Neural cell (in vitro differentiated cells): ENCODE measurements at regions not wholly inside any gene's neighbourhood (a gene's known extent, or its start where the extent isn't known, plus 50 kb on each side); places are given as distances from the start of the nearest gene placed in this dataset.

Source experiments
- H2AFZ ChIP-seq: fragments of 200-600, 300-800 bp; sonication (generic), shearing (Covaris generic); 2 replicates; pipeline ENCODE4 v1.6.0; 2014; ENCODE audit warnings: low read depth, mild to moderate bottlenecking, antibody characterized with exemption, low read length, moderate library complexity
- H3F3A ChIP-seq: fragments of 200-600 bp; shearing (Covaris generic); 2 replicates; pipeline ENCODE4 v1.6.1; 2016; ENCODE audit warnings: mild to moderate bottlenecking, moderate library complexity, mixed read lengths, antibody characterized with exemption, low read length; ENCODE audit not compliant: insufficient read depth, poor library complexity, severe bottlenecking
- H3K27ac ChIP-seq: fragments of 200-600, 300-800 bp; sonication (generic), shearing (Covaris generic); 2 replicates; pipeline ENCODE4 v1.5.1; 2014; ENCODE audit warnings: mild to moderate bottlenecking, low read length, moderate library complexity
- H3K27me3 ChIP-seq: fragments of 300-800, 200-600 bp; sonication (generic), shearing (Covaris generic); 2 replicates; pipeline ENCODE4 v1.6.0; 2014; ENCODE audit warnings: mild to moderate bottlenecking, low read depth, low read length, moderate library complexity; ENCODE audit not compliant: insufficient read depth
- H3K36me3 ChIP-seq: fragments of 300-800, 200-600 bp; sonication (generic), shearing (Covaris generic); 2 replicates; pipeline ENCODE4 v1.5.1; 2014; ENCODE audit warnings: mild to moderate bottlenecking, antibody characterized with exemption, low read length, moderate library complexity; ENCODE audit not compliant: insufficient read depth
- H3K4me2 ChIP-seq: fragments of 300-800, 200-600 bp; sonication (generic), shearing (Covaris generic); 2 replicates; pipeline ENCODE4 v1.6.0; 2014; ENCODE audit warnings: mild to moderate bottlenecking, low read length
- H3K4me3 ChIP-seq: fragments of 300-800, 200-600 bp; sonication (generic), shearing (Covaris generic); 2 replicates; pipeline ENCODE4 v1.5.1; 2014; ENCODE audit warnings: mild to moderate bottlenecking, low read length, moderate library complexity
- H3K79me2 ChIP-seq: fragments of 200-600 bp; shearing (Covaris generic); replicated peaks from 2 replicates; pipeline ENCODE4 v1.6.0; 2014; ENCODE audit warnings: mild to moderate bottlenecking, low read length, moderate library complexity; ENCODE audit not compliant: insufficient read depth
- H3K9ac ChIP-seq: fragments of 300-800, 200-600 bp; sonication (generic), shearing (Covaris generic); 2 replicates; pipeline ENCODE4 v1.6.1; 2016; ENCODE audit warnings: mild to moderate bottlenecking, low read length, mixed read lengths
- H3K9me2 ChIP-seq: fragments of 200-600 bp; shearing (Covaris generic); 2 replicates; pipeline ENCODE4 v1.6.1; 2016; ENCODE audit warnings: mild to moderate bottlenecking, low read length, mixed read lengths; ENCODE audit not compliant: insufficient read depth
- H3K9me3 ChIP-seq: fragments of 200-600, 300-800 bp; sonication (generic), shearing (Covaris generic); 2 replicates; pipeline ENCODE4 v1.6.1; 2016; ENCODE audit warnings: mild to moderate bottlenecking, mixed run types, low read length, moderate library complexity, mixed read lengths
- H4K20me1 ChIP-seq: fragments of 200-600 bp; shearing (Covaris generic); 2 replicates; pipeline ENCODE4 v1.6.1; 2016; ENCODE audit warnings: mild to moderate bottlenecking, mixed run types; ENCODE audit not compliant: insufficient read depth
- CTCF ChIP-seq: fragments of 450-650 bp; IDR thresholded peaks from 2 replicates; pipeline ENCODE4 v1.5.1; 2014; ENCODE audit warnings: antibody characterized with exemption, mild to moderate bottlenecking, moderate library complexity; ENCODE audit not compliant: poor library complexity, severe bottlenecking
- EP300 ChIP-seq: fragments of 450-650 bp; conservative IDR thresholded peaks from 2 replicates; pipeline ENCODE4 v1.6.1; 2014; ENCODE audit warnings: antibody characterized with exemption, mild to moderate bottlenecking, moderate library complexity; ENCODE audit not compliant: poor library complexity, severe bottlenecking
- EZH2 ChIP-seq: fragments of 200-600, 300-800 bp; shearing (Covaris generic), sonication (generic); IDR thresholded peaks from 2 replicates; pipeline ENCODE4 v1.6.1; 2014; ENCODE audit warnings: antibody characterized with exemption, low read length, borderline replicate concordance, mild to moderate bottlenecking; ENCODE audit not compliant: insufficient read depth, poor library complexity, severe bottlenecking
- MXI1 ChIP-seq: fragments of 450-650 bp; conservative IDR thresholded peaks from 2 replicates; pipeline ENCODE4 v1.6.1; 2014; ENCODE audit warnings: antibody characterized with exemption, mild to moderate bottlenecking; ENCODE audit not compliant: poor library complexity, severe bottlenecking
- POLR2AphosphoS5 ChIP-seq: IDR thresholded peaks from 2 replicates; pipeline ENCODE4 v1.6.1; 2012
- RAD21 ChIP-seq: fragments of 450-650 bp; conservative IDR thresholded peaks from 2 replicates; pipeline ENCODE4 v1.6.1; 2014; ENCODE audit warnings: antibody characterized with exemption, mild to moderate bottlenecking, moderate library complexity
- SMC3 ChIP-seq: fragments of 450-650 bp; conservative IDR thresholded peaks from 2 replicates; pipeline ENCODE4 v1.6.1; 2014; ENCODE audit warnings: antibody characterized with exemption, mild to moderate bottlenecking, moderate library complexity; ENCODE audit not compliant: poor library complexity
- TAF1 ChIP-seq: IDR thresholded peaks from 2 replicates; pipeline ENCODE4 v1.6.1; 2012; ENCODE audit warnings: low read depth
- TF ChIP-seq, protein P1 (sequence below): IDR thresholded peaks from 2 replicates; pipeline ENCODE4 v1.6.1; 2012; ENCODE audit warnings: borderline replicate concordance

DNA sequence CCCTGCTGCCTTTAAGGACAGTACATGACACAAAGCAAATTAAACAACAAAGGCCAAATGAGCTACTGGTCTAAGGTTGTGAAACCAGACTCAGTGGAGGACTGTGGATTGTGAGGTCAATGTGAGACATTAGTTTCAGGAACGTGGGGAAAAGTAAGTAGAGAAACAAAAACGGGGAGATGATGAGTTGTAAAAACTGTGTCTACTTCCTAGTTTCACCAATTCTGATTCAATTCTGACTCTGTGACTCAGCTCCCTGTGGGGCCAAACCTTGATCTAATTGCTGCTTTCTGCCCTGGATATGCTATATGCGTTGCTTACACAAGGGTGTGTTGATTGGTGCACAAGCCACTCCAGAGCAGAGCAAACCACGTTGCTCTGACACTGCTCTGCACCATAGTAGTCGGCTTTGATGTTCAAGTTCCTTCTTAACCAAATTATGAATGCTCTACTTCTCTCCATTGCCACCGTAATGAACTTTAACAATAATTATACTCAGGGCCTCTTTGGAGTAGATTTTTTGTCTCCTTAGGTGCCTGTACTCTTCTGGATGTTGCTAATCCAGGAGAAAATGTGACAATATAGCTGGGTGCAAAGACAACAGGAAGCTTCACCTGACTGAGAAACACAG lies 1640.1 kb upstream of the CELF4 start:
- Histone ChIP-seq H2AFZ (no peak overlapping the region), H3K9me3 (no peaks in the 10 kb centered on the region), H3K9me2 (no peaks in the 10 kb centered on the region), H3K27ac (no peak overlapping the region), H3K36me3 (no peaks in the 10 kb centered on the region), H3K9ac (no peak overlapping the region), H3K4me3 (no peak overlapping the region), H3K79me2 (no peaks in the 10 kb centered on the region), H3F3A (no peaks in the 10 kb centered on the region), H3K27me3 (no peaks in the 10 kb centered on the region), H4K20me1 (no peaks in the 10 kb centered on the region), H3K4me2 (no peak overlapping the region)
- TF ChIP-seq MXI1, result no peak

DNA sequence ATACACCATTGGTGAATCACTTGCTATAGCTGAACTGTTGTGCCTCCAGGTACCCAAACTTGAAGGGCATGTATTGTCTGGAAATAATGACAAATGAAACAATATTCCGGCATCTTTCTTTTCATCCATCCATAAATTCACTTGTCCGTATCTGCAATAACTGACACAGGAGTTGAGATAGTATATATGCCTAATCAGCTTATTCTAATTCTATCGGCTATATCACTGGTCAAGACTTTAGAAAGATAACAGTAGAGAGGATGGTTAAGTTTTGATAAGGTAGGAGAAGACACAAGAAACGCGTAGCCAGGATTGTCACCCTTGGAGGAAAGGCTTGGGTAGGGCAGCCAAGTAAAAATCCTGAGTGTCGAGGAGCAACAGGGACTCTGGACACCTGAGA lies 1634.6 kb upstream of the CELF4 start:
- no peaks in the 10 kb centered on the region for H3K9me3 ChIP-seq

More for the DNA sequence above, 1634.6 kb upstream of the CELF4 start:
- no peaks in the 10 kb centered on the region for H3K9me2 ChIP-seq
- no peak overlapping the region for H2AFZ ChIP-seq
- H3K27me3 ChIP-seq, result no peaks in the 10 kb centered on the region
- no peak overlapping the region for H3K4me2 ChIP-seq
- no peaks in the 10 kb centered on the region for H4K20me1 ChIP-seq
- no peaks in the 10 kb centered on the region for H3K36me3 ChIP-seq
- no peak overlapping the region for H3K9ac ChIP-seq
- no peak overlapping the region for H3K4me3 ChIP-seq
- TF ChIP-seq SMC3 (no peak), CTCF (no peak), EP300 (no peak), RAD21 (no peak), EZH2 (no peak), MXI1 (no peak), TAF1 (no peak), POLR2AphosphoS5 (no peak)
- TF ChIP-seq, protein P1, sequence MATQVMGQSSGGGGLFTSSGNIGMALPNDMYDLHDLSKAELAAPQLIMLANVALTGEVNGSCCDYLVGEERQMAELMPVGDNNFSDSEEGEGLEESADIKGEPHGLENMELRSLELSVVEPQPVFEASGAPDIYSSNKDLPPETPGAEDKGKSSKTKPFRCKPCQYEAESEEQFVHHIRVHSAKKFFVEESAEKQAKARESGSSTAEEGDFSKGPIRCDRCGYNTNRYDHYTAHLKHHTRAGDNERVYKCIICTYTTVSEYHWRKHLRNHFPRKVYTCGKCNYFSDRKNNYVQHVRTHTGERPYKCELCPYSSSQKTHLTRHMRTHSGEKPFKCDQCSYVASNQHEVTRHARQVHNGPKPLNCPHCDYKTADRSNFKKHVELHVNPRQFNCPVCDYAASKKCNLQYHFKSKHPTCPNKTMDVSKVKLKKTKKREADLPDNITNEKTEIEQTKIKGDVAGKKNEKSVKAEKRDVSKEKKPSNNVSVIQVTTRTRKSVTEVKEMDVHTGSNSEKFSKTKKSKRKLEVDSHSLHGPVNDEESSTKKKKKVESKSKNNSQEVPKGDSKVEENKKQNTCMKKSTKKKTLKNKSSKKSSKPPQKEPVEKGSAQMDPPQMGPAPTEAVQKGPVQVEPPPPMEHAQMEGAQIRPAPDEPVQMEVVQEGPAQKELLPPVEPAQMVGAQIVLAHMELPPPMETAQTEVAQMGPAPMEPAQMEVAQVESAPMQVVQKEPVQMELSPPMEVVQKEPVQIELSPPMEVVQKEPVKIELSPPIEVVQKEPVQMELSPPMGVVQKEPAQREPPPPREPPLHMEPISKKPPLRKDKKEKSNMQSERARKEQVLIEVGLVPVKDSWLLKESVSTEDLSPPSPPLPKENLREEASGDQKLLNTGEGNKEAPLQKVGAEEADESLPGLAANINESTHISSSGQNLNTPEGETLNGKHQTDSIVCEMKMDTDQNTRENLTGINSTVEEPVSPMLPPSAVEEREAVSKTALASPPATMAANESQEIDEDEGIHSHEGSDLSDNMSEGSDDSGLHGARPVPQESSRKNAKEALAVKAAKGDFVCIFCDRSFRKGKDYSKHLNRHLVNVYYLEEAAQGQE, result no peak
- no peaks in the 10 kb centered on the region for H3F3A ChIP-seq
- no peaks in the 10 kb centered on the region for H3K79me2 ChIP-seq
- H3K27ac ChIP-seq, result no peak overlapping the region
